ENCODE measurements at regions not wholly inside any gene's neighbourhood (a gene's known extent, or its start where the extent isn't known, plus 50 kb on each side); places are given as distances from the start of the nearest gene placed in this dataset.

DNA sequence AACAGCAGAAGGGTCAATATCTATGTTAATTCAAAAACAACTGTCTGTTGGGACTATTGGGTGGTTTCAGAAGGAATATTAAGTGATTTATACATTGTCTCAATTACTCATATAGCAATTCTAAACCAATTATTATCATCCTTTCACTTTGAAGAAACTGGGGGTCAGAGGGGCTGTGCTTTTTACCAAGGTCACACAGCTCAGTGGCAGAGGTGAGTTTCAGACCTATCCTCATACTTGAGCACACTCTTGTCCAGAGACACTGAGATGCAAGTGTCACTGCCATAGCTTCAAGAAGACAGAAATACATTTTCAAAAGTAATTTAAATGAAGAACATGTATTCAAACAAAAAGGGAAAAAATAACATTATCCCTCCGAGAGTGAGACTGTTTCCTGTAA is 195.3 kb downstream of the ARL4A start:
- TF ChIP-seq POLR2AphosphoS5 (IDR thresholded peaks at IDR 0.05; ENCODE audit: low read depth, low read length): no peak
- no peak for TF ChIP-seq POLR2A (IDR thresholded peaks at IDR 0.05; ENCODE audit: low read depth, low read length)

Measured in GM12892 (cell line).